Mesenchymal stem cell (in vitro differentiated cells and primary cell): ENCODE measurements at regions not wholly inside any gene's neighbourhood (a gene's known extent, or its start where the extent isn't known, plus 50 kb on each side); places are given as distances from the start of the nearest gene placed in this dataset.
A peak's percentile ranks its signal among the peaks of the same experiment; 100 is the strongest.

Experiments
- DNase-seq: peaks from one replicate; pipeline ENCODE4 v3.0.0-alpha.2; 2013
- H2AFZ ChIP-seq: one replicate; pipeline ENCODE4 v1.6.1; 2013; ENCODE audit warnings: low read depth, mild to moderate bottlenecking, control low read depth, inconsistent platforms, low read length, moderate library complexity
- H2AK5ac ChIP-seq: 2 replicates; pipeline ENCODE4 v1.6.1; 2013; ENCODE audit warnings: low read length, moderate library complexity, mild to moderate bottlenecking, inconsistent platforms; ENCODE audit not compliant: severe bottlenecking
- H2BK120ac ChIP-seq: one replicate; pipeline ENCODE4 v1.6.1; 2013; ENCODE audit warnings: low read depth, mild to moderate bottlenecking, inconsistent platforms, low read length, moderate library complexity
- H2BK12ac ChIP-seq, 2 experiments: one replicate each; pipeline ENCODE4 v1.6.1; 2013; ENCODE audit warnings: inconsistent platforms in 2 of 2, low read length in 2 of 2, mild to moderate bottlenecking in 2 of 2, moderate library complexity in 2 of 2, control low read depth in 1 of 2
- H2BK15ac ChIP-seq: one replicate; pipeline ENCODE4 v1.6.1; 2013; ENCODE audit warnings: mild to moderate bottlenecking, low read depth, inconsistent platforms; ENCODE audit not compliant: poor library complexity, severe bottlenecking
- H2BK5ac ChIP-seq: 2 replicates; pipeline ENCODE4 v1.6.1; 2013; ENCODE audit warnings: low read depth, mild to moderate bottlenecking, low read length, control low read depth, inconsistent platforms; ENCODE audit not compliant: poor library complexity, severe bottlenecking
- H3K14ac ChIP-seq, 2 experiments: one replicate each; pipeline ENCODE4 v1.6.1; 2013; ENCODE audit warnings: inconsistent platforms in 2 of 2, low read length in 2 of 2, control low read depth in 1 of 2, mild to moderate bottlenecking in 1 of 2, moderate library complexity in 1 of 2
- H3K18ac ChIP-seq, 2 experiments: one replicate each; pipeline ENCODE4 v1.6.1; 2013; ENCODE audit warnings: inconsistent platforms in 2 of 2, low read length in 2 of 2, control low read depth in 1 of 2, low read depth in 1 of 2, mild to moderate bottlenecking in 1 of 2
- H3K23ac ChIP-seq, 2 experiments: one replicate each; pipeline ENCODE4 v1.6.1; 2013; ENCODE audit warnings: inconsistent platforms in 2 of 2, low read length in 2 of 2, mild to moderate bottlenecking in 2 of 2, moderate library complexity in 2 of 2, control low read depth in 1 of 2
- H3K27ac ChIP-seq: 2 replicates; pipeline ENCODE4 v1.5.1; 2013; ENCODE audit warnings: mild to moderate bottlenecking, moderate library complexity, low read length, control low read depth, inconsistent platforms; ENCODE audit not compliant: poor library complexity, severe bottlenecking
- H3K27me3 ChIP-seq, 2 experiments: 2 replicates each; pipeline versions ENCODE4 v1.6.1 to v1.7.0; 2013; ENCODE audit warnings: low read length in 2 of 2, mild to moderate bottlenecking in 2 of 2, moderate library complexity in 2 of 2, control low read depth in 1 of 2, inconsistent platforms in 1 of 2; ENCODE audit not compliant: control insufficient read depth in 1 of 2, insufficient read depth in 1 of 2
- H3K36me3 ChIP-seq, 2 experiments: 2 replicates each; pipeline versions ENCODE4 v1.6.1 to v1.7.0; 2013; ENCODE audit warnings: low read length in 2 of 2, control low read depth in 1 of 2, inconsistent platforms in 1 of 2, low read depth in 1 of 2, mild to moderate bottlenecking in 1 of 2; ENCODE audit not compliant: insufficient read depth in 2 of 2, control insufficient read depth in 1 of 2
- H3K4ac ChIP-seq, 2 experiments: one replicate each; pipeline ENCODE4 v1.6.1; 2013; ENCODE audit warnings: inconsistent platforms in 2 of 2, low read length in 2 of 2, mild to moderate bottlenecking in 2 of 2, moderate library complexity in 2 of 2, control low read depth in 1 of 2, low read depth in 1 of 2
- H3K4me1 ChIP-seq: 2 replicates; pipeline ENCODE4 v1.6.1; 2013; ENCODE audit warnings: low read depth, low read length, control low read depth; ENCODE audit not compliant: control insufficient read depth, insufficient read depth
- H3K4me2 ChIP-seq: 2 replicates; pipeline ENCODE4 v1.6.1; 2013; ENCODE audit warnings: low read length, mild to moderate bottlenecking, inconsistent platforms; ENCODE audit not compliant: poor library complexity, severe bottlenecking
- H3K4me3 ChIP-seq, 2 experiments: 2 replicates each; pipeline versions ENCODE4 v1.5.1 to v1.7.0; 2013; ENCODE audit warnings: low read length in 2 of 2, mild to moderate bottlenecking in 2 of 2, control low read depth in 1 of 2, low read depth in 1 of 2; ENCODE audit not compliant: insufficient read depth in 1 of 2
- H3K79me1 ChIP-seq: replicated peaks from 2 replicates; pipeline ENCODE4 v1.6.1; 2013; ENCODE audit warnings: mild to moderate bottlenecking, control low read depth, low read length, inconsistent platforms; ENCODE audit not compliant: poor library complexity, severe bottlenecking
- H3K9ac ChIP-seq: 2 replicates; pipeline ENCODE4 v1.7.0; 2013; ENCODE audit warnings: mild to moderate bottlenecking, low read length, moderate library complexity
- H3K9me3 ChIP-seq: 2 replicates; pipeline ENCODE4 v1.7.0; 2013; ENCODE audit warnings: mild to moderate bottlenecking, low read length; ENCODE audit not compliant: control insufficient read depth
- H4K8ac ChIP-seq: one replicate; pipeline ENCODE4 v1.6.1; 2013; ENCODE audit warnings: inconsistent platforms, mild to moderate bottlenecking, low read length, moderate library complexity
- H4K91ac ChIP-seq: one replicate; pipeline ENCODE4 v1.6.1; 2013; ENCODE audit warnings: mild to moderate bottlenecking, low read length, inconsistent platforms
- WGBS: methylation state at CpG from one replicate; pipeline ENCODE4 v1.1.7; 2013; ENCODE audit warnings: mixed read lengths; 5-methylcytosine and 5-hydroxymethylcytosine counted together

- H3K14ac ChIP-seq: no peak overlapping the region
- WGBS: no CpG with 5 or more reads among the region's 3 CpGs
- no peak overlapping the region for H2BK120ac ChIP-seq
- DNase-seq: no peak
- no peak overlapping the region for H3K18ac ChIP-seq
- no peaks in the 10 kb centered on the region for H3K9me3 ChIP-seq
- no peak overlapping the region for H3K4me2 ChIP-seq
- H2AK5ac ChIP-seq: no peak overlapping the region
- H4K91ac ChIP-seq: no peak overlapping the region
- no peak overlapping the region for H3K9ac ChIP-seq
- H3K4ac ChIP-seq: no peak overlapping the region
- H4K8ac ChIP-seq: no peak overlapping the region
- no peak overlapping the region for H2BK5ac ChIP-seq
- H3K4me3 ChIP-seq: no peak overlapping the region
- H2BK12ac ChIP-seq: no peak overlapping the region
- H2BK15ac ChIP-seq: no peak overlapping the region
- no peaks in the 10 kb centered on the region for H3K27me3 ChIP-seq
- H2AFZ ChIP-seq: no peak overlapping the region
- H3K4me1 ChIP-seq: peaks cover 5% of the 10 kb centered on the region
- no peaks in the 10 kb centered on the region for H3K79me1 ChIP-seq
- no peak overlapping the region for H3K23ac ChIP-seq
- no peaks in the 10 kb centered on the region for H3K36me3 ChIP-seq
- H3K27ac ChIP-seq: no peak overlapping the region
Measured at GRCh38 chr4:129236351-129236750, 140.4 kb downstream of the C4orf33 start.

GRCh38 chr4:129239088-129239487, 143.1 kb downstream of the C4orf33 start:
- Histone ChIP-seq H3K27me3 (no peaks in the 10 kb centered on the region), H3K4me3 (peak overlapping the region in 1 of 2 experiments; percentile 52), H2BK12ac (no peak overlapping the region), H3K79me1 (no peaks in the 10 kb centered on the region), H3K23ac (no peak overlapping the region), H3K9ac (peak overlapping the region; percentile 78), H4K8ac (no peak overlapping the region), H3K18ac (no peak overlapping the region), H3K4me2 (no peak overlapping the region), H3K9me3 (no peaks in the 10 kb centered on the region), H2BK15ac (no peak overlapping the region), H3K4me1 (peaks cover 4% of the 10 kb centered on the region), H3K4ac (no peak overlapping the region), H4K91ac (no peak overlapping the region), H2BK120ac (no peak overlapping the region), H3K36me3 (no peaks in the 10 kb centered on the region), H2AFZ (no peak overlapping the region), H2AK5ac (no peak overlapping the region), H3K14ac (no peak overlapping the region), H2BK5ac (no peak overlapping the region), H3K27ac (peak overlapping the region; percentile 69)
- peak; percentile 25 for DNase-seq
- 35% methylated on average over 3 of the region's 3 CpGs for WGBS

GRCh38 chr4:129240816-129241215, 144.9 kb downstream of the C4orf33 start:
- Histone ChIP-seq H3K23ac (peak overlapping the region in 1 of 2 experiments; percentile 80), H3K27me3 (no peaks in the 10 kb centered on the region), H3K18ac (no peak overlapping the region), H2BK15ac (no peak overlapping the region), H2BK5ac (no peak overlapping the region), H3K27ac (peak overlapping the region; percentile 45), H4K8ac (no peak overlapping the region), H2AK5ac (no peak overlapping the region), H3K4ac (no peak overlapping the region), H3K4me3 (no peak overlapping the region), H3K14ac (no peak overlapping the region), H3K4me1 (peaks cover 4% of the 10 kb centered on the region), H2AFZ (no peak overlapping the region), H4K91ac (no peak overlapping the region), H2BK12ac (no peak overlapping the region), H3K36me3 (no peaks in the 10 kb centered on the region), H3K79me1 (no peaks in the 10 kb centered on the region), H3K9ac (no peak overlapping the region), H3K4me2 (no peak overlapping the region), H3K9me3 (no peaks in the 10 kb centered on the region), H2BK120ac (no peak overlapping the region)
- no peak for DNase-seq
- WGBS: 75% methylated on average over 1 of the region's 1 CpG

- WGBS: 92% methylated on average over 4 of the region's 4 CpGs
- Histone ChIP-seq H4K8ac (no peak overlapping the region), H2AK5ac (no peak overlapping the region)
Measured at GRCh38 chr4:129246145-129246544, 150.2 kb downstream of the C4orf33 start.

More at GRCh38 chr4:129246145-129246544, 150.2 kb downstream of the C4orf33 start:
- H3K27ac ChIP-seq: no peak overlapping the region
- no peak overlapping the region for H3K4ac ChIP-seq
- H2BK15ac ChIP-seq: no peak overlapping the region
- no peak overlapping the region for H3K9ac ChIP-seq
- H2BK12ac ChIP-seq: no peak overlapping the region
- no peak overlapping the region for H2BK5ac ChIP-seq
- no peak overlapping the region for H3K23ac ChIP-seq
- no peak overlapping the region for H2BK120ac ChIP-seq
- H3K36me3 ChIP-seq: no peaks in the 10 kb centered on the region
- H2AFZ ChIP-seq: no peak overlapping the region
- peaks cover 1% of the 10 kb centered on the region for H3K4me1 ChIP-seq
- no peaks in the 10 kb centered on the region for H3K27me3 ChIP-seq
- H3K79me1 ChIP-seq: no peaks in the 10 kb centered on the region
- no peak overlapping the region for H3K18ac ChIP-seq
- peaks cover 13% of the 10 kb centered on the region for H3K9me3 ChIP-seq
- no peak for DNase-seq
- H3K4me3 ChIP-seq: no peak overlapping the region
- H3K4me2 ChIP-seq: no peak overlapping the region
- H4K91ac ChIP-seq: no peak overlapping the region
- H3K14ac ChIP-seq: no peak overlapping the region
